B cell (primary cell): ENCODE measurements at regions not wholly inside any gene's neighbourhood (a gene's known extent, or its start where the extent isn't known, plus 50 kb on each side); places are given as distances from the start of the nearest gene placed in this dataset.

Experiments used
- ATAC-seq: fragments of 200-7000 bp; cut with Tn5 transposase; one replicate; pipeline ENCODE4 v1.10.0; 2021; ENCODE audit warnings: low read depth, mild to moderate bottlenecking, moderate number of reproducible peaks, moderate library complexity
- CTCF ChIA-PET: fragments of 350-600 bp; sonication (Branson Sonifier 250); formaldehyde crosslinking; loops from one replicate; lab custom pipeline; 2021; ENCODE audit warnings: antibody characterized with exemption, inconsistent platforms; lab: Charles Lee
- POLR2A ChIA-PET: fragments of 350-600 bp; sonication (Branson Sonifier 250); formaldehyde crosslinking; loops from one replicate; lab custom pipeline; 2021; ENCODE audit warnings: antibody characterized with exemption; lab: Charles Lee
- DNase-seq: peaks from one replicate; pipeline ENCODE4 v3.0.0; 2013
- H2AFZ ChIP-seq: 2 replicates; pipeline ENCODE4 v1.6.1; 2012; ENCODE audit warnings: mild to moderate bottlenecking, low read depth, low read length; ENCODE audit not compliant: insufficient read depth, poor library complexity, severe bottlenecking
- H3K27ac ChIP-seq, 2 donors: 1 replicate in 1 of 2; 2 replicates in 1 of 2; pipeline ENCODE4 v1.5.1; 2012 to 2013; ENCODE audit warnings: low read length in 2 of 2, mild to moderate bottlenecking in 2 of 2, moderate library complexity in 1 of 2
- H3K27me3 ChIP-seq, 4 experiments: fragments of 200-600 bp in 1 of 4; sonication (generic) in 1 of 4; replicated peaks in 1 of 4; 1 replicate in 2 of 4; 2 replicates in 2 of 4; pipeline versions ENCODE4 v1.6.1 to v1.7.0; 2013 to 2016; ENCODE audit warnings: low read length in 3 of 4, mild to moderate bottlenecking in 2 of 4, mixed read lengths in 1 of 4, moderate library complexity in 1 of 4; ENCODE audit not compliant: insufficient read depth in 4 of 4, control insufficient read depth in 3 of 4; ENCODE audit errors: control extremely low read depth in 1 of 4
- H3K36me3 ChIP-seq, 2 experiments: replicated peaks in 1 of 2; 1 replicate in 1 of 2; 2 replicates in 1 of 2; pipeline versions ENCODE4 v1.6.1 to v1.7.1; 2013; ENCODE audit warnings: low read length in 1 of 2; ENCODE audit not compliant: insufficient read depth in 2 of 2, control insufficient read depth in 1 of 2; ENCODE audit errors: control extremely low read depth in 1 of 2, extremely low read depth in 1 of 2
- H3K4me1 ChIP-seq, 2 donors: fragments of 200-600 bp in 1 of 2; sonication (generic) in 1 of 2; 1 replicate in 1 of 2; 2 replicates in 1 of 2; pipeline versions ENCODE4 v1.5.1 to v1.6.1; 2013 to 2017; ENCODE audit warnings: low read length in 2 of 2; ENCODE audit not compliant: control insufficient read depth in 2 of 2, insufficient read depth in 2 of 2
- H3K4me2 ChIP-seq: replicated peaks from 2 replicates; pipeline ENCODE3; 2012; ENCODE audit warnings: mild to moderate bottlenecking, low read depth, low read length; ENCODE audit not compliant: poor library complexity, severe bottlenecking
- H3K4me3 ChIP-seq, 5 experiments: fragments of 200-600 bp in 1 of 5; sonication (generic) in 1 of 5; 1 replicate in 3 of 5; 2 replicates in 2 of 5; pipeline versions ENCODE4 v1.5.1 to v1.7.0; 2011 to 2016; ENCODE audit warnings: low read length in 4 of 5, mild to moderate bottlenecking in 4 of 5, low read depth in 2 of 5, control low read depth in 1 of 5, moderate library complexity in 1 of 5; ENCODE audit not compliant: insufficient read depth in 1 of 5; ENCODE audit errors: control extremely low read depth in 1 of 5, extremely low read depth in 1 of 5
- H3K79me2 ChIP-seq: fragments of 200-600 bp; sonication (generic); one replicate; pipeline ENCODE4 v1.6.0; 2016; ENCODE audit warnings: low read length; ENCODE audit not compliant: control insufficient read depth, insufficient read depth
- H3K9ac ChIP-seq: fragments of 200-600 bp; sonication (generic); 2 replicates; pipeline ENCODE4 v1.6.1; 2017; ENCODE audit warnings: mild to moderate bottlenecking, low read length, moderate library complexity
- H3K9me3 ChIP-seq, 3 donors: one replicate each; pipeline versions ENCODE4 v1.6.1 to v1.7.1; 2013; ENCODE audit warnings: low read length in 2 of 3; ENCODE audit not compliant: control insufficient read depth in 2 of 3, insufficient read depth in 1 of 3; ENCODE audit errors: control extremely low read depth in 1 of 3
- H4K20me1 ChIP-seq: 2 replicates; pipeline ENCODE4 v1.6.0; 2012; ENCODE audit warnings: mild to moderate bottlenecking, low read length; ENCODE audit not compliant: insufficient read depth, control insufficient read depth, poor library complexity, severe bottlenecking
- H3K27ac Mint-ChIP-seq: one replicate; pipeline ENCODE4 v1.8.0; 2021; ENCODE audit warnings: mixed read lengths
- H3K27me3 Mint-ChIP-seq: one replicate; pipeline ENCODE4 v1.8.0; 2021; ENCODE audit warnings: mixed read lengths
- H3K4me1 Mint-ChIP-seq: one replicate; pipeline ENCODE4 v1.8.0; 2021; ENCODE audit warnings: mixed read lengths
- H3K4me3 Mint-ChIP-seq: one replicate; pipeline ENCODE4 v1.8.0; 2021; ENCODE audit warnings: mixed read lengths
- H3K9me3 Mint-ChIP-seq: one replicate; pipeline ENCODE4 v1.8.0; 2022; ENCODE audit warnings: mixed read lengths; ENCODE audit not compliant: insufficient read depth
- EZH2 ChIP-seq: IDR thresholded peaks from 2 replicates; pipeline ENCODE4 v1.6.1; 2012; ENCODE audit warnings: borderline replicate concordance, low read depth, mild to moderate bottlenecking, moderate library complexity, low read length; ENCODE audit not compliant: insufficient read depth, poor library complexity, severe bottlenecking
- WGBS: methylation state at CpG from one replicate; pipeline ENCODE4 v1.1.5; 2013; ENCODE audit warnings: missing lambda C conversion rate; ENCODE audit not compliant: insufficient coverage; 5-methylcytosine and 5-hydroxymethylcytosine counted together
- intact Hi-C: fragments of 100-400 bp; cut with micrococcal nuclease; formaldehyde crosslinking; loops from one replicate; pipeline ENCODE4 v1.10.0; 2022
- TF ChIP-seq, protein P1 (sequence below): fragments of 200-600 bp; IDR thresholded peaks from one replicate; pipeline ENCODE4 v1.8.0; 2022; ENCODE audit warnings: antibody characterized with exemption, mild to moderate bottlenecking

DNA sequence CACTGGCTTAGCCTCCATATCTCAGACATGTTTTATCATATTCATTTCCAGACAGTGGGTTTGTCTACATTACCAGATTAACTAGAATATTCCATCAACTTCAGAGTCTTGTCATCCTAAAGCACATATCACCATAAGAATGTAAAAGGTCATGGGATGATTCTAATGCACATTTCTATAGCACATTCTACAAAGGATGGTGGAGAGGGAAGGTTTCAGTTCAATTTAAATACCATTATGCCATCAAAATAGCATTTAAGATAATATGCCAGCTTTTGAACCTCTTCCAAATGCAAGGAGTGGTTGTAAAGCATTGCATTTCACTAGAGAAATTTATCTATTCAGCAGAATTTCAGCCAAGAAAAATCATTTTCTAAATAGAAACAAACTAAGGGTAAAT is 970.5 kb downstream of the TTLL7 start:
- H3K4me3 Mint-ChIP-seq: no peak overlapping the region
- TF ChIP-seq, protein P1, sequence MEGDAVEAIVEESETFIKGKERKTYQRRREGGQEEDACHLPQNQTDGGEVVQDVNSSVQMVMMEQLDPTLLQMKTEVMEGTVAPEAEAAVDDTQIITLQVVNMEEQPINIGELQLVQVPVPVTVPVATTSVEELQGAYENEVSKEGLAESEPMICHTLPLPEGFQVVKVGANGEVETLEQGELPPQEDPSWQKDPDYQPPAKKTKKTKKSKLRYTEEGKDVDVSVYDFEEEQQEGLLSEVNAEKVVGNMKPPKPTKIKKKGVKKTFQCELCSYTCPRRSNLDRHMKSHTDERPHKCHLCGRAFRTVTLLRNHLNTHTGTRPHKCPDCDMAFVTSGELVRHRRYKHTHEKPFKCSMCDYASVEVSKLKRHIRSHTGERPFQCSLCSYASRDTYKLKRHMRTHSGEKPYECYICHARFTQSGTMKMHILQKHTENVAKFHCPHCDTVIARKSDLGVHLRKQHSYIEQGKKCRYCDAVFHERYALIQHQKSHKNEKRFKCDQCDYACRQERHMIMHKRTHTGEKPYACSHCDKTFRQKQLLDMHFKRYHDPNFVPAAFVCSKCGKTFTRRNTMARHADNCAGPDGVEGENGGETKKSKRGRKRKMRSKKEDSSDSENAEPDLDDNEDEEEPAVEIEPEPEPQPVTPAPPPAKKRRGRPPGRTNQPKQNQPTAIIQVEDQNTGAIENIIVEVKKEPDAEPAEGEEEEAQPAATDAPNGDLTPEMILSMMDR: no peak
- TF ChIP-seq EZH2: no peak
- no peaks in the 10 kb centered on the region for H3K36me3 ChIP-seq

GRCh38 chr1:83027511-83027910 is 971.4 kb downstream of the TTLL7 start:
- H3K9me3 Mint-ChIP-seq: peaks cover 8% of the 10 kb centered on the region
- no peaks in the 10 kb centered on the region for H3K27me3 Mint-ChIP-seq
- POLR2A ChIA-PET: no interaction called here

More for the DNA sequence above, 970.5 kb downstream of the TTLL7 start:
- Mint-ChIP-seq H3K27me3 (no peaks in the 10 kb centered on the region), H3K9me3 (peaks cover 10% of the 10 kb centered on the region), H3K4me1 (no peaks in the 10 kb centered on the region), H3K27ac (no peak overlapping the region)
- POLR2A ChIA-PET: no interaction called here
- no peak overlapping the region for H3K27ac ChIP-seq
- no peaks in the 10 kb centered on the region for H3K4me1 ChIP-seq
- no peak overlapping the region for H3K4me2 ChIP-seq
- no peaks in the 10 kb centered on the region for H3K79me2 ChIP-seq
- H3K9me3 ChIP-seq: peaks cover 0 to 7% (median 0%) of the 10 kb centered on the region in 3 donors
- ATAC-seq (no peak), DNase-seq (no peak)
- H4K20me1 ChIP-seq: no peaks in the 10 kb centered on the region
- no peak overlapping the region for H3K4me3 ChIP-seq
- CTCF ChIA-PET: no interaction called here
- no peaks in the 10 kb centered on the region for H3K27me3 ChIP-seq
- intact Hi-C loops: no loop called here
- H2AFZ ChIP-seq: no peak overlapping the region
- no peak overlapping the region for H3K9ac ChIP-seq

More at GRCh38 chr1:83027511-83027910, 971.4 kb downstream of the TTLL7 start:
- Histone ChIP-seq H4K20me1 (no peaks in the 10 kb centered on the region), H3K4me2 (no peak overlapping the region), H3K4me1 (no peaks in the 10 kb centered on the region), H3K36me3 (no peaks in the 10 kb centered on the region), H2AFZ (no peak overlapping the region), H3K79me2 (no peaks in the 10 kb centered on the region), H3K9ac (no peak overlapping the region), H3K4me3 (no peak overlapping the region), H3K27me3 (no peaks in the 10 kb centered on the region), H3K9me3 (peaks cover 0 to 7% (median 0%) of the 10 kb centered on the region in 3 donors), H3K27ac (no peak overlapping the region)
- DNase-seq: no peak
- no peak for ATAC-seq
- no peaks in the 10 kb centered on the region for H3K4me1 Mint-ChIP-seq
- intact Hi-C loops: no loop called here
- CTCF ChIA-PET: no interaction called here
- TF ChIP-seq EZH2: no peak
- TF ChIP-seq, protein P1: no peak
- no peak overlapping the region for H3K27ac Mint-ChIP-seq
- no CpG with 5 or more reads among the region's 1 CpG for WGBS
- H3K4me3 Mint-ChIP-seq: no peak overlapping the region
